HG02840 (cell line): ENCODE measurements at regions not wholly inside any gene's neighbourhood (a gene's known extent, or its start where the extent isn't known, plus 50 kb on each side); places are given as distances from the start of the nearest gene placed in this dataset.

Experiments used
- ATAC-seq: cut with Tn5 transposase; IDR thresholded peaks from one replicate; pipeline ENCODE4 v1.9.1; 2021; ENCODE audit warnings: mild to moderate bottlenecking, moderate library complexity, moderate number of reproducible peaks; ENCODE audit not compliant: unreplicated experiment, low FRiP score

- ATAC-seq: no peak
Observed at GRCh38 chr3:3745693-3746092, 53.5 kb upstream of the LRRN1 start.

- no peak for ATAC-seq
Observed at GRCh38 chr3:3744826-3745225, 54.4 kb upstream of the LRRN1 start.

GRCh38 chr3:3743754-3744153 lies 55.5 kb upstream of the LRRN1 start:
- no peak for ATAC-seq

- no peak for ATAC-seq
Observed at GRCh38 chr3:3740061-3740460, 59.2 kb upstream of the LRRN1 start.

- ATAC-seq: no peak
Observed at GRCh38 chr3:3739330-3740060, 59.7 kb upstream of the LRRN1 start.

GRCh38 chr3:3737531-3737930 lies 61.7 kb upstream of the LRRN1 start:
- ATAC-seq: no peak

GRCh38 chr3:3735919-3736318 lies 63.3 kb upstream of the LRRN1 start:
- ATAC-seq: no peak

GRCh38 chr3:3734881-3735280 lies 64.3 kb upstream of the LRRN1 start:
- no peak for ATAC-seq

GRCh38 chr3:3729261-3729660 lies 70.0 kb upstream of the LRRN1 start:
- ATAC-seq: no peak

- ATAC-seq: no peak
Observed at GRCh38 chr3:3726549-3726948, 72.7 kb upstream of the LRRN1 start.

GRCh38 chr3:3714572-3714971 lies 84.7 kb upstream of the LRRN1 start:
- no peak for ATAC-seq

GRCh38 chr3:3712971-3713370 lies 86.3 kb upstream of the LRRN1 start:
- no peak for ATAC-seq

- ATAC-seq: no peak
Observed at GRCh38 chr3:3708769-3709115, 90.5 kb upstream of the LRRN1 start.

GRCh38 chr3:3707858-3708768 lies 91.1 kb upstream of the LRRN1 start:
- ATAC-seq: no peak

GRCh38 chr3:3705090-3705775 lies 94.0 kb upstream of the LRRN1 start:
- no peak for ATAC-seq

- ATAC-seq: no peak
Observed at GRCh38 chr3:3701949-3702348, 97.3 kb upstream of the LRRN1 start.

- no peak for ATAC-seq
Observed at GRCh38 chr3:3699816-3700633, 99.2 kb upstream of the LRRN1 start.

- no peak for ATAC-seq
Observed at GRCh38 chr3:3699407-3699806, 99.8 kb upstream of the LRRN1 start.

GRCh38 chr3:3696345-3696744 lies 102.9 kb upstream of the LRRN1 start:
- ATAC-seq: no peak

GRCh38 chr3:3693593-3693992 lies 105.6 kb upstream of the LRRN1 start:
- ATAC-seq: no peak
